ENCODE measurements at regions not wholly inside any gene's neighbourhood (a gene's known extent, or its start where the extent isn't known, plus 50 kb on each side); places are given as distances from the start of the nearest gene placed in this dataset.

DNA sequence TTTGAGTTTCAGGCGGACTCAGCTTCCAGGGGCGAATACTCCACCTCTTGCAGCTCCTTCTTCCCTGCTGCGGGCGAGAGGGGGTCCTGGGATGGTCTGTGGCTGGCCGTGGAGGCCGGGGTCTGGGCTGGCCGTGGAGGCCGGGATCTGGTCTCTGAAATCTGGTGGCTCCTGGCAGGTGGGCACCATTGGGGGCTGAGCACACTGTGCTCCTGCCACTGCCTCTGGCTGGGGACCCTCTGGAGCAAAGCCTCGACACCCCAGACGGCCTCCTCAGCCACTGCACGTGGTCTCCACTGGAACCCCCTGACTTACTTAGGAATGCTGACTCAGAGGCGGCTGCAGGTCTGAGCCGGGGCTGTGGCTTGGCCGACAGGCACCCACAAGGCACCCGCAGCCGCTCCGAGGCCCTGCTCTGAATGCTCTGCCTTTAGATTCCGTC, 100.1 kb upstream of the ALKAL2 start:
- TF ChIP-seq SIN3A (IDR thresholded peaks at IDR 0.05; ENCODE audit: borderline replicate concordance, insufficient read depth, low read length) = no peak
- TF ChIP-seq POLR2AphosphoS5 (IDR thresholded peaks at IDR 0.05; ENCODE audit: low read depth, low read length) = no peak
- TF ChIP-seq, protein P1, sequence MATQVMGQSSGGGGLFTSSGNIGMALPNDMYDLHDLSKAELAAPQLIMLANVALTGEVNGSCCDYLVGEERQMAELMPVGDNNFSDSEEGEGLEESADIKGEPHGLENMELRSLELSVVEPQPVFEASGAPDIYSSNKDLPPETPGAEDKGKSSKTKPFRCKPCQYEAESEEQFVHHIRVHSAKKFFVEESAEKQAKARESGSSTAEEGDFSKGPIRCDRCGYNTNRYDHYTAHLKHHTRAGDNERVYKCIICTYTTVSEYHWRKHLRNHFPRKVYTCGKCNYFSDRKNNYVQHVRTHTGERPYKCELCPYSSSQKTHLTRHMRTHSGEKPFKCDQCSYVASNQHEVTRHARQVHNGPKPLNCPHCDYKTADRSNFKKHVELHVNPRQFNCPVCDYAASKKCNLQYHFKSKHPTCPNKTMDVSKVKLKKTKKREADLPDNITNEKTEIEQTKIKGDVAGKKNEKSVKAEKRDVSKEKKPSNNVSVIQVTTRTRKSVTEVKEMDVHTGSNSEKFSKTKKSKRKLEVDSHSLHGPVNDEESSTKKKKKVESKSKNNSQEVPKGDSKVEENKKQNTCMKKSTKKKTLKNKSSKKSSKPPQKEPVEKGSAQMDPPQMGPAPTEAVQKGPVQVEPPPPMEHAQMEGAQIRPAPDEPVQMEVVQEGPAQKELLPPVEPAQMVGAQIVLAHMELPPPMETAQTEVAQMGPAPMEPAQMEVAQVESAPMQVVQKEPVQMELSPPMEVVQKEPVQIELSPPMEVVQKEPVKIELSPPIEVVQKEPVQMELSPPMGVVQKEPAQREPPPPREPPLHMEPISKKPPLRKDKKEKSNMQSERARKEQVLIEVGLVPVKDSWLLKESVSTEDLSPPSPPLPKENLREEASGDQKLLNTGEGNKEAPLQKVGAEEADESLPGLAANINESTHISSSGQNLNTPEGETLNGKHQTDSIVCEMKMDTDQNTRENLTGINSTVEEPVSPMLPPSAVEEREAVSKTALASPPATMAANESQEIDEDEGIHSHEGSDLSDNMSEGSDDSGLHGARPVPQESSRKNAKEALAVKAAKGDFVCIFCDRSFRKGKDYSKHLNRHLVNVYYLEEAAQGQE (IDR thresholded peaks at IDR 0.05; ENCODE audit: insufficient read depth in 1 of 2, low read depth in 2 of 2, low read length in 2 of 2) = no peak
- no peak for TF ChIP-seq FOXP2 (optimal IDR thresholded peaks at IDR 0.05; ENCODE audit: borderline replicate concordance, extremely low read depth, extremely low read length, insufficient read depth)
- TF ChIP-seq TAF1 (IDR thresholded peaks at IDR 0.05; ENCODE audit: borderline replicate concordance, insufficient read depth, low read length) = no peak

DNA sequence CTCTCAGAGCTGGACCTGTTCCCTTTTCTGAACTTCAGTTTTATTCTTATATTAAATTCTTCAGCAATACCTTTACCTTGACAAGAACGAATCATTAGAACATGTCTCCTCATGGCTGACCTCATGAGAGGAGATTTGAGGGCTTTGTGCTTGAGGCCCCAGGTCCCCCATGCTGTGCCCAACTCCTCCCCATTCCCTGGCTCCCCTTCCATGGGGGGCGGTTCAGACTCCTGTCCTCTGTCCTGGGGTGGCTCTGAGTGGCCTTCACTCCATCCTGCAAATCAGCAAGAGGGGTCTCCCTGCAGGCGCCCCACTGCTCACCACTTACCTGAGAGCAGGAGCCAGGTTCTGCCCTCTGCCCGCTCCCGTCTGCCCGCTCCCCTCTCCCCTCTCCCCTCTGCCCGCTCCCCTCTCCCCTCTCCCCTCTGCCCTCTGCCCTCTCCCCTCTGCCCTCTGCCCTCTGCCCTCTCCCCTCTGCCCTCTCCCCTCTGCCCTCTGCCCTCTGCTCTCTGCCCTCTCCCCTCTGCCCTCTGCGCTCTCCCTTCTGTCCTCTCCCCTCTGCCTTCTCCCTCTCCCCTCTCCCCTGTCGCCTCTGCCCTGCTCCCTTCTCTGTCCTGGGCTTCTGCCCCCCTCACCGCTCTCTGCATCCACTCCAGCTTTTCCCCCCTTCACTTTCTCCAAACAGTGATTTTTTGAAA, 98.7 kb upstream of the ALKAL2 start:
- TF ChIP-seq TAF1 (IDR thresholded peaks at IDR 0.05; ENCODE audit: borderline replicate concordance, insufficient read depth, low read length) (no peak), SIN3A (IDR thresholded peaks at IDR 0.05; ENCODE audit: borderline replicate concordance, insufficient read depth, low read length) (no peak), POLR2AphosphoS5 (IDR thresholded peaks at IDR 0.05; ENCODE audit: low read depth, low read length) (no peak), FOXP2 (optimal IDR thresholded peaks at IDR 0.05; ENCODE audit: borderline replicate concordance, extremely low read depth, extremely low read length, insufficient read depth) (no peak)
- TF ChIP-seq, protein P1 (IDR thresholded peaks at IDR 0.05; ENCODE audit: insufficient read depth in 1 of 2, low read depth in 2 of 2, low read length in 2 of 2) = no peak

DNA sequence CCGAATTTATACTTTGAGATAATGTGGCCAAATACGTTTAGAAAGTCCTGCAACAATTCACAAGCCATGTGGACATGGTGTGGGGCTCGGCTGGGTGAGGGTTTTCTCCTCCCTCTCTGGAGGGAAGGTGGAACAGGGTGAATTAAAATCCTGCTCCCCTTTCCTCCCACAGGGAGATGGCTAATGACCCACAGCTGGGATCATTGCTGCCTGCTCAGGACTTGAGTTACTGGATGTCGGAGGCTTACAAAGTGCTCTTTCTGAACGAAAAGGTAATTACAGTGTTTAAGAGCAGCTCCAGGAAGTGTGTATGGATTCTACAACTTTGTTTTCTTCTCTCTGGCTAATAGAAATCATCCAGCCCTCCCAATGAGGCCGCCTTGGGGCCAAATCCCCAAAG, 97.9 kb upstream of the ALKAL2 start:
- TF ChIP-seq TAF1 (IDR thresholded peaks at IDR 0.05; ENCODE audit: borderline replicate concordance, insufficient read depth, low read length) = no peak
- TF ChIP-seq, protein P1 (IDR thresholded peaks at IDR 0.05; ENCODE audit: insufficient read depth in 1 of 2, low read depth in 2 of 2, low read length in 2 of 2) = no peak

DNA sequence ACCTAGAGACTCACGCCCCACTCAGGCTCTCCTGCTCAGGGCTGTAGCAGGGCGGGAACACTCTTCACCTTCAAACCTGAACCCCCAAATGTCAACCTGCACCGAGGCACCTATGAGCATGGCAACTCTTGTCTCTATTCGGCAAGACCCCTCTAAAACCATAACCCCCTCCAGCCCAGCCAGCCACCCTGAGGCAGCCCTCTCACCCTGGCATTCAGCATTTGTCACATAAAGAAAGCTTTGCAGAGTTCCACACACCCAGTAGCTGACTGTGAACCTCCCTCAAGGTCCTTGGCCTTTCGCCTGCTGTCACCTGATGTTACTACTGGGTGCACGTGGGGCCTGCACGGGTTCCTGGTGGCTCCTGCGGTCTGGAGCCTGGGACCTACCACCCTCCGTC, 97.2 kb upstream of the ALKAL2 start:
- TF ChIP-seq, protein P1 (IDR thresholded peaks at IDR 0.05; ENCODE audit: insufficient read depth in 1 of 2, low read depth in 2 of 2, low read length in 2 of 2) = no peak
- no peak for TF ChIP-seq TAF1 (IDR thresholded peaks at IDR 0.05; ENCODE audit: borderline replicate concordance, insufficient read depth, low read length)
- TF ChIP-seq FOXP2 (optimal IDR thresholded peaks at IDR 0.05; ENCODE audit: borderline replicate concordance, extremely low read depth, extremely low read length, insufficient read depth) = no peak
- TF ChIP-seq POLR2AphosphoS5 (IDR thresholded peaks at IDR 0.05; ENCODE audit: low read depth, low read length) = no peak
- no peak for TF ChIP-seq SIN3A (IDR thresholded peaks at IDR 0.05; ENCODE audit: borderline replicate concordance, insufficient read depth, low read length)

DNA sequence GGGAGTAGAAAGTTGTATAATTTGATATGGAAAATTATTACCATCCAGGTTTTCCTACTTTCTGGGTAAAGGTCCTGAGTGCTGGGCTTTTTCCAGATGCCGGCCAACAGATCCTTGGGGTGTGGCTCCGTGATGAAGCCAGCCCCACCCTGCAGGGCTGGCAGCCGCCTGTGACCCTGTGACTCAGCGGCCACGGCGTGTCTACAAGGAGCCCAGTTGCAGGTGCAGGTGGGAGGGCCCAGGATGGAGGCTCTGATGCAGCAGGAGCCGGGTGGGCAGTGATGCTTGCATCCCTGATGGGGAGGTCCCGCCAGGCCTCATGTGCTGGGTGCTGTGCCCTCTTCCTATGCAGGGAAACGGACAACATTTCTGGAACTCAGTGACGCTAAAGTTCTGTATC, 96.0 kb upstream of the ALKAL2 start:
- TF ChIP-seq FOXP2 (optimal IDR thresholded peaks at IDR 0.05; ENCODE audit: borderline replicate concordance, extremely low read depth, extremely low read length, insufficient read depth) = no peak
- no peak for TF ChIP-seq SIN3A (IDR thresholded peaks at IDR 0.05; ENCODE audit: borderline replicate concordance, insufficient read depth, low read length)
- TF ChIP-seq, protein P1 (IDR thresholded peaks at IDR 0.05; ENCODE audit: insufficient read depth in 1 of 2, low read depth in 2 of 2, low read length in 2 of 2) = no peak
- no peak for TF ChIP-seq POLR2AphosphoS5 (IDR thresholded peaks at IDR 0.05; ENCODE audit: low read depth, low read length)
- no peak for TF ChIP-seq TAF1 (IDR thresholded peaks at IDR 0.05; ENCODE audit: borderline replicate concordance, insufficient read depth, low read length)

All from PFSK-1 (cell line).